Choroid plexus epithelial cell (primary cell): ENCODE measurements at regions not wholly inside any gene's neighbourhood (a gene's known extent, or its start where the extent isn't known, plus 50 kb on each side); places are given as distances from the start of the nearest gene placed in this dataset.
"Not testable (repeated sequence)": the region's sequence is repeated elsewhere in the genome, so short reads cannot be mapped to it uniquely, and the experiment has no call there.

Experiments
- DNase-seq: peaks from one replicate; pipeline ENCODE4 v3.0.0-alpha.2; 2010; ENCODE audit warnings: low read depth
- H3K4me3 ChIP-seq: 2 replicates; pipeline ENCODE4 v1.5.1; 2011; ENCODE audit warnings: low read depth, mild to moderate bottlenecking, control low read depth, low read length, moderate library complexity
- TF ChIP-seq, protein P1 (sequence below): conservative IDR thresholded peaks from 2 replicates; pipeline ENCODE4 v1.5.1; 2011; ENCODE audit warnings: low read depth, mild to moderate bottlenecking, control low read depth, inconsistent platforms, low read length, moderate library complexity

DNA sequence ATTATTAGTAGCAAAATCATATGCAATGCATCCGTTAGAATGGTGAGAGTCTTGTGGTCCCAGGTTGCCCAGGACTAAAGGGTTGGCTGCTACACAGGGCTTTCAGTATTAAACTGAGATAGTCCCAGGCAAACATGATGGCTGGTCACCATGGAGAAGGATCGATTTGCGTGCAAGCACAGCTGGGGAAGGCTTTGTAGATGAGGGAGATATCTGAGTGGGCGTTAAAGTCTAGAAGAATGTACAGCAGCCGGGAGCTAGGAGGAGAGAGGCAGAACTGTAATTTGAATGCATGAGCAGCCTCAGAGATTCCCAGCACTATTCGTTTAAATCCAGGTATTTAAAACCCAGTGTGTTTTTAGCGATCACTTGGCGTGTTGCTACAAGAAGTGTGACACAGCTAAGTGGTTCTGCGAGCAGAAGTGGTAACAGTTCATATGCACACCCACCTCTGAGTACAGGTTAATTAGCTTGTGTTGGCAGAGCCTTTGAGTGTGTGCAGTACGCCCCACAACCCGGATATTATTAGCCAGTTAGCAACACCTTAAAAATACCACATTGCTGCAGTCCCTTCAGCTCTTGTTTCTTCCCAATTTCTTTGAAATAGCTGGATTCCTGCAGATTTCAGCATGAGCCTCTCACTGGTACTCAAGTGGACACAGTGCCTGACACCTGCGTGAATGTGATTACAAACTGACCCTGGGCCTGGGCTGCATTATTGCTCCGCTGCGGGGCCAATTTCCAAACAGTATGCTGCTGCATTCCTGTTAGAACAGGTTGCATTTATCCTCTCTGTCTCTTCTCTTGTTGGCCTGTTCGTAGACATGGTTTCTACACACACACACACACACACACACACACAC is 67.2 kb upstream of the SCAF4 start:
- TF ChIP-seq, protein P1, sequence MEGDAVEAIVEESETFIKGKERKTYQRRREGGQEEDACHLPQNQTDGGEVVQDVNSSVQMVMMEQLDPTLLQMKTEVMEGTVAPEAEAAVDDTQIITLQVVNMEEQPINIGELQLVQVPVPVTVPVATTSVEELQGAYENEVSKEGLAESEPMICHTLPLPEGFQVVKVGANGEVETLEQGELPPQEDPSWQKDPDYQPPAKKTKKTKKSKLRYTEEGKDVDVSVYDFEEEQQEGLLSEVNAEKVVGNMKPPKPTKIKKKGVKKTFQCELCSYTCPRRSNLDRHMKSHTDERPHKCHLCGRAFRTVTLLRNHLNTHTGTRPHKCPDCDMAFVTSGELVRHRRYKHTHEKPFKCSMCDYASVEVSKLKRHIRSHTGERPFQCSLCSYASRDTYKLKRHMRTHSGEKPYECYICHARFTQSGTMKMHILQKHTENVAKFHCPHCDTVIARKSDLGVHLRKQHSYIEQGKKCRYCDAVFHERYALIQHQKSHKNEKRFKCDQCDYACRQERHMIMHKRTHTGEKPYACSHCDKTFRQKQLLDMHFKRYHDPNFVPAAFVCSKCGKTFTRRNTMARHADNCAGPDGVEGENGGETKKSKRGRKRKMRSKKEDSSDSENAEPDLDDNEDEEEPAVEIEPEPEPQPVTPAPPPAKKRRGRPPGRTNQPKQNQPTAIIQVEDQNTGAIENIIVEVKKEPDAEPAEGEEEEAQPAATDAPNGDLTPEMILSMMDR, result no peak
- no peak overlapping the region for H3K4me3 ChIP-seq
- DNase-seq, result no peak

GRCh38 chr21:31795992-31796391 is 64.1 kb upstream of the SCAF4 start:
- H3K4me3 ChIP-seq, result no peak overlapping the region
- TF ChIP-seq, protein P1, result no peak
- DNase-seq, result no peak

DNA sequence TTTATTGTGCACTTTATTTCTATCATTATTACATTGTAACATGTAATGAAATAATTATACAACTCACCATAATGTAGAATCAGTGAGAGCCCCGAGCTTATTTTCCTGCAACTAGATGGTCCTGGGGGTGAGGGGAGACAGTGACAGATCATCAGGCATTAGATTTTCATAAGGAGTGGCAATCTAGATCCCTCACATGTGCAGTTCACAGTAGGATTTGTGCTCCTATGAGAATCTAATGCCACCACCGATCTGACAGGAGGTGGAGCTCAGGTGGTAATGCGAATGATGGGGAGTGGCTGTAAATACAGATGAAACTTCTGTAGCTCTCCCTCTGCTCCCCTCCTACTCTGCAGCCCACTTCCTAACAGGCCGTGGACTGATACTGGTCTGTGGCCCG is 58.5 kb upstream of the SCAF4 start:
- not testable (repeated sequence) for H3K4me3 ChIP-seq, DNase-seq

DNA sequence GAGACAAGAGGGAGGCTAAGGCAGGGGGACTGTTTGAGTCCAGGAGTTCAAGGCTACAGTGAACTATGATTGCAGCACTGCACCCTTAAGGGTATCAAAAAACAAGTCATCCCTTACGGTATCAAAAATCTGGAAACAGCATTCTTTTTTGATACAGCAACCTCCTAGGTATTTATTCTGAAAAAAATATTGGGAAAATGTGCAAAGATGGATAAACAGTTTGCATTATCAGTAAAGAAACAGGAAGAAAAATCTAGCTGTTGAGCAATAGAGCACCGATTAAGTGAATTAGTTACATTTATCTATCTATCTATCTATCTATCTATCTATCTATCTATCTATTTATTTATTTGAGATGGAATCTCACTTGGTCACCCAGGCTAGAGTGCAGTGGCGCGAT is 56.7 kb upstream of the SCAF4 start:
- no peak overlapping the region for H3K4me3 ChIP-seq
- no peak for DNase-seq
- TF ChIP-seq, protein P1, result no peak

DNA sequence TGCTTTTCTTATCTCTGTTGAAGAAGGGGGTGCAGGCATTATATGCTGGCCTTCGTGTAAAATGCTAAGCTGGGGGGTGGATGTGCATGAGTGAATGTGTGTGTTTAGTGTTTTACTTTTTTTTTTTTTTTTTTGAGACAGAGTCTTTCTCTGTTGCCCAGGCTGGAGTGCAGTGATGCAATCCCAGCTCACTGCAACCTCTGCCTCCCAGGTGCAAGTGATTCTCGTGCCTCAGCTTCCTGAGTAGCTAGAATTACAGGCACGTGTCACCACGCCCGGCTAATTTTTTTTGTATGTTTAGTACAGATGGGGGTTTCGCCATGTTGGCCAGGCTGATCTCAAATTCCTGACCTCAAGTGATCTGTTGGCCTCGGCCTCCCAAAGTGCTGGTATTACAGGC is 55.8 kb upstream of the SCAF4 start:
- H3K4me3 ChIP-seq, result not testable (repeated sequence)

DNA sequence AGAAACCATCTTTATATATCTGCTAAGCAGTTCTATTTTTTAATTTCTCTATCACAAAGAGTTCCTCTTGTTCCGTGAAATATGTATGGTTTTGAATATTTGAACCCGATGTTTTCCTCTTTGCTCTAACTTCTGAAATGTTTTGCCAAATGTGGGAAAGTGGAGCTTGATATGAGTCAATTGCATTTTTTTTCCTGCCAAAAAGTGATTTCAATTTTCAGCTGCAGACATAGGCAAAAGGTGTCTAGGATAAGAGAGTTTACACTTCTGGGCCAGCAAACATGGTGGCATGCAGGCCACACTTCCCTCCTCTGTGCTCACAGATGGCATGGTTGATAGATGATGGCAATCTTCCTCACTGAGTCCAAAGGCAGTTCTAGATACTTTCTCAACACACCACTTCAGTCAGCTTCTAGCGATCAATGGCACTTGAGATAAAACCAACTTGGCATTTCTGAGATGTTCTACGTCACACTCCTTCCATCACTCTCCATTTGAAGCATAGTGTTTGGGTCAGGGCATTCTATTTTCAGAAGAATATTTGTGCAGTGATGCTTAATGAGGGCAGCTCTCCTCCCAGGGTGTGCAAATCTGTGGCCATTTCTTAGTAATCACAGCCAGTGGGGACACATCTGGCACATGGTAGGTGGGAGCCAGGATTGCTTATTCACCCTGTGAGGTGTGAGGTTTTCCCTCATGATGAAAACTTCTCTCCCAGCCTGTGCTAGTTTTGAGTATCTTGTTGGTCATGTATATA is 54.4 kb upstream of the SCAF4 start:
- no peak for DNase-seq
- H3K4me3 ChIP-seq, result no peak overlapping the region
- TF ChIP-seq, protein P1, result no peak

More for the DNA sequence above, 55.8 kb upstream of the SCAF4 start:
- DNase-seq, result not testable (repeated sequence)

DNA sequence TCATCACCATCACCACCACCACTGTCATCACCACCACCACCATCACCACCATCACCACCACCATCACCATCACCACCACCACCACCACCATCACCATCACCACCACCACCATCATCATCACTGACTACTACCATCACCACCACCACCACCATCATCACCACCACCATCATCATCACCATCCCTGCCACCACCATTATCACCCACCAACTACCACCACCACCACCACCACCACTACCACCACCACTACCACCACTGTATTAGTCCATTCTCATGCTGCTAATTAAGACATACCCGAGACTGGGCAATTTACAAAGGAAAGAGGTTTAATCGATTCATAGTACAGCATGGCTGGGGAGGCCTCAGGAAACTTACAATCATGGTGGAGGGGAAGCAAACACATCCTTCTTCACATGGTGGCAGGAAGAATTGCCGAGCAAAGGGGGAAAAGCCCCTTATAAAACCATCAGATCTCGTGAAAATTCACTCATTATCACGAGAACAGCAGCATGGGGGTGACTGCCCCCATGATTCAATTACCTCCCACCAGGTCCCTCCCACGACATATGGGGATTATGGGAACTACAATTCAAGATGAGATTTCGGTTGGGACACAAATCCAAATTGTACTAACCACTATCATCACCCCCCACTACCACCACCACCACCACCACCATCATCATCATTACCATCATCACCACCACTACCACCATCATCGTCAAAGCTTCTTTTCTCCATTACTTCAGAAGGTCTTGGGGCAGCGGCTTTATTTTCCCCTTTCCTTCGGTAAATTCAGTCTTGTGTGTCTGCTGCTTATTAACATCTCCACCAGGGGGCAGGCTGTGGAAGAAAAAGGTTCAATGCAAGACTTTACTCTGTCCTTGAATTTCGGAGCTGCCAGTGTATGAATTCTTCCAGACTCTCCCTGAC is 53.6 kb upstream of the SCAF4 start:
- H3K4me3 ChIP-seq, result not testable (repeated sequence)
- DNase-seq, result peak; percentile 89
- TF ChIP-seq, protein P1, result peak; percentile 83
